H1 (cell line): ENCODE measurements at regions not wholly inside any gene's neighbourhood (a gene's known extent, or its start where the extent isn't known, plus 50 kb on each side); places are given as distances from the start of the nearest gene placed in this dataset.

ENCODE experiments used
- KDM5A ChIP-seq: fragments of 200-600 bp; IDR thresholded peaks from 2 replicates; pipeline ENCODE4 v1.7.1; 2012; ENCODE audit warnings: mild to moderate bottlenecking, low read length, inconsistent platforms, mixed read lengths
- RXRA ChIP-seq: IDR thresholded peaks from 2 replicates; pipeline ENCODE4 v1.6.1; 2011; ENCODE audit warnings: low read depth, mild to moderate bottlenecking, low read length, moderate library complexity; ENCODE audit not compliant: insufficient read depth
- TF ChIP-seq, protein P1 (sequence below): fragments of 300-600 bp; sonication (generic); IDR thresholded peaks from 2 replicates; pipeline ENCODE4 v1.7.1; 2012; ENCODE audit warnings: low read length, moderate library complexity, mild to moderate bottlenecking, inconsistent platforms; ENCODE audit not compliant: insufficient replicate concordance

DNA sequence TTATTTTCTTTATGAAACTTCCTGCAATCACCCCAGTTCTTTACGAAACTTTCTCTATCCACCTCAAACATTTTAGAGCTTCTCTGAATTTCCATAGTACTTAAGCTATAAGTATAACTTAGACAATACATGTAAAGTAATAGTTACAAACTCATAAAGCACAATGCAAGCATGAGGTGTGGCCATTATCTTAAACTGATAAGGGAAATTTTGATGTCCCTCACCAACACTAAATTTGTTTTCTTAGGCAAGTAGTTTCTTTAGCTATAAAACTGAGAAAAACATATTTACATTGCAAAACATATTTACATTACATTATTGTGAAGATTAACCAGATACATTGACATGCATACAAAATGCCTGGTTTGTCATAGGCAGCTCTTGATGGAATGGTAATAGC is 146.4 kb upstream of the ATP1B1 start (continued):
- TF ChIP-seq, protein P1, sequence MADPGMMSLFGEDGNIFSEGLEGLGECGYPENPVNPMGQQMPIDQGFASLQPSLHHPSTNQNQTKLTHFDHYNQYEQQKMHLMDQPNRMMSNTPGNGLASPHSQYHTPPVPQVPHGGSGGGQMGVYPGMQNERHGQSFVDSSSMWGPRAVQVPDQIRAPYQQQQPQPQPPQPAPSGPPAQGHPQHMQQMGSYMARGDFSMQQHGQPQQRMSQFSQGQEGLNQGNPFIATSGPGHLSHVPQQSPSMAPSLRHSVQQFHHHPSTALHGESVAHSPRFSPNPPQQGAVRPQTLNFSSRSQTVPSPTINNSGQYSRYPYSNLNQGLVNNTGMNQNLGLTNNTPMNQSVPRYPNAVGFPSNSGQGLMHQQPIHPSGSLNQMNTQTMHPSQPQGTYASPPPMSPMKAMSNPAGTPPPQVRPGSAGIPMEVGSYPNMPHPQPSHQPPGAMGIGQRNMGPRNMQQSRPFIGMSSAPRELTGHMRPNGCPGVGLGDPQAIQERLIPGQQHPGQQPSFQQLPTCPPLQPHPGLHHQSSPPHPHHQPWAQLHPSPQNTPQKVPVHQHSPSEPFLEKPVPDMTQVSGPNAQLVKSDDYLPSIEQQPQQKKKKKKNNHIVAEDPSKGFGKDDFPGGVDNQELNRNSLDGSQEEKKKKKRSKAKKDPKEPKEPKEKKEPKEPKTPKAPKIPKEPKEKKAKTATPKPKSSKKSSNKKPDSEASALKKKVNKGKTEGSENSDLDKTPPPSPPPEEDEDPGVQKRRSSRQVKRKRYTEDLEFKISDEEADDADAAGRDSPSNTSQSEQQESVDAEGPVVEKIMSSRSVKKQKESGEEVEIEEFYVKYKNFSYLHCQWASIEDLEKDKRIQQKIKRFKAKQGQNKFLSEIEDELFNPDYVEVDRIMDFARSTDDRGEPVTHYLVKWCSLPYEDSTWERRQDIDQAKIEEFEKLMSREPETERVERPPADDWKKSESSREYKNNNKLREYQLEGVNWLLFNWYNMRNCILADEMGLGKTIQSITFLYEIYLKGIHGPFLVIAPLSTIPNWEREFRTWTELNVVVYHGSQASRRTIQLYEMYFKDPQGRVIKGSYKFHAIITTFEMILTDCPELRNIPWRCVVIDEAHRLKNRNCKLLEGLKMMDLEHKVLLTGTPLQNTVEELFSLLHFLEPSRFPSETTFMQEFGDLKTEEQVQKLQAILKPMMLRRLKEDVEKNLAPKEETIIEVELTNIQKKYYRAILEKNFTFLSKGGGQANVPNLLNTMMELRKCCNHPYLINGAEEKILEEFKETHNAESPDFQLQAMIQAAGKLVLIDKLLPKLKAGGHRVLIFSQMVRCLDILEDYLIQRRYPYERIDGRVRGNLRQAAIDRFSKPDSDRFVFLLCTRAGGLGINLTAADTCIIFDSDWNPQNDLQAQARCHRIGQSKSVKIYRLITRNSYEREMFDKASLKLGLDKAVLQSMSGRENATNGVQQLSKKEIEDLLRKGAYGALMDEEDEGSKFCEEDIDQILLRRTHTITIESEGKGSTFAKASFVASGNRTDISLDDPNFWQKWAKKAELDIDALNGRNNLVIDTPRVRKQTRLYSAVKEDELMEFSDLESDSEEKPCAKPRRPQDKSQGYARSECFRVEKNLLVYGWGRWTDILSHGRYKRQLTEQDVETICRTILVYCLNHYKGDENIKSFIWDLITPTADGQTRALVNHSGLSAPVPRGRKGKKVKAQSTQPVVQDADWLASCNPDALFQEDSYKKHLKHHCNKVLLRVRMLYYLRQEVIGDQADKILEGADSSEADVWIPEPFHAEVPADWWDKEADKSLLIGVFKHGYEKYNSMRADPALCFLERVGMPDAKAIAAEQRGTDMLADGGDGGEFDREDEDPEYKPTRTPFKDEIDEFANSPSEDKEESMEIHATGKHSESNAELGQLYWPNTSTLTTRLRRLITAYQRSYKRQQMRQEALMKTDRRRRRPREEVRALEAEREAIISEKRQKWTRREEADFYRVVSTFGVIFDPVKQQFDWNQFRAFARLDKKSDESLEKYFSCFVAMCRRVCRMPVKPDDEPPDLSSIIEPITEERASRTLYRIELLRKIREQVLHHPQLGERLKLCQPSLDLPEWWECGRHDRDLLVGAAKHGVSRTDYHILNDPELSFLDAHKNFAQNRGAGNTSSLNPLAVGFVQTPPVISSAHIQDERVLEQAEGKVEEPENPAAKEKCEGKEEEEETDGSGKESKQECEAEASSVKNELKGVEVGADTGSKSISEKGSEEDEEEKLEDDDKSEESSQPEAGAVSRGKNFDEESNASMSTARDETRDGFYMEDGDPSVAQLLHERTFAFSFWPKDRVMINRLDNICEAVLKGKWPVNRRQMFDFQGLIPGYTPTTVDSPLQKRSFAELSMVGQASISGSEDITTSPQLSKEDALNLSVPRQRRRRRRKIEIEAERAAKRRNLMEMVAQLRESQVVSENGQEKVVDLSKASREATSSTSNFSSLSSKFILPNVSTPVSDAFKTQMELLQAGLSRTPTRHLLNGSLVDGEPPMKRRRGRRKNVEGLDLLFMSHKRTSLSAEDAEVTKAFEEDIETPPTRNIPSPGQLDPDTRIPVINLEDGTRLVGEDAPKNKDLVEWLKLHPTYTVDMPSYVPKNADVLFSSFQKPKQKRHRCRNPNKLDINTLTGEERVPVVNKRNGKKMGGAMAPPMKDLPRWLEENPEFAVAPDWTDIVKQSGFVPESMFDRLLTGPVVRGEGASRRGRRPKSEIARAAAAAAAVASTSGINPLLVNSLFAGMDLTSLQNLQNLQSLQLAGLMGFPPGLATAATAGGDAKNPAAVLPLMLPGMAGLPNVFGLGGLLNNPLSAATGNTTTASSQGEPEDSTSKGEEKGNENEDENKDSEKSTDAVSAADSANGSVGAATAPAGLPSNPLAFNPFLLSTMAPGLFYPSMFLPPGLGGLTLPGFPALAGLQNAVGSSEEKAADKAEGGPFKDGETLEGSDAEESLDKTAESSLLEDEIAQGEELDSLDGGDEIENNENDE = no peak
- TF ChIP-seq KDM5A (no peak), RXRA (no peak)
